ENCODE measurements at regions not wholly inside any gene's neighbourhood (a gene's known extent, or its start where the extent isn't known, plus 50 kb on each side); places are given as distances from the start of the nearest gene placed in this dataset.

DNA sequence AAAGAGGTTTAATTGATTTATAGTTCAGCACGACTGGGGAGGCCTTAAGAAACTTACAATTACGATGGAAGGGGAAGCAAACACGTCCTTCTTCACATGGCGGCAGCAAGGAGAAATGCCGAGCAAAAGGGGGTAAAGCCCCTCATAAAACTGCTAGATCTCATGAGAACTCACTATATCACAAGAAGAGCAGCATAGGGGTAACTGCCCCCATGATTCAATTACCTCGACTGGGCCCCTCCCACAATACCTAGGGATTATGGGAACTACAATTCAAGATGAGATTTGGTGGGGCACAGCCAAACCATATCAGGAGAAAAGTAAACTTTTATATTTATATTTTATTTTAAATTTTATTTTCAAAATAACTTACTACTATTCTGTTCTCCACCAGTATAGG, 272.0 kb downstream of the MYCN start:
- TF ChIP-seq, protein P1, sequence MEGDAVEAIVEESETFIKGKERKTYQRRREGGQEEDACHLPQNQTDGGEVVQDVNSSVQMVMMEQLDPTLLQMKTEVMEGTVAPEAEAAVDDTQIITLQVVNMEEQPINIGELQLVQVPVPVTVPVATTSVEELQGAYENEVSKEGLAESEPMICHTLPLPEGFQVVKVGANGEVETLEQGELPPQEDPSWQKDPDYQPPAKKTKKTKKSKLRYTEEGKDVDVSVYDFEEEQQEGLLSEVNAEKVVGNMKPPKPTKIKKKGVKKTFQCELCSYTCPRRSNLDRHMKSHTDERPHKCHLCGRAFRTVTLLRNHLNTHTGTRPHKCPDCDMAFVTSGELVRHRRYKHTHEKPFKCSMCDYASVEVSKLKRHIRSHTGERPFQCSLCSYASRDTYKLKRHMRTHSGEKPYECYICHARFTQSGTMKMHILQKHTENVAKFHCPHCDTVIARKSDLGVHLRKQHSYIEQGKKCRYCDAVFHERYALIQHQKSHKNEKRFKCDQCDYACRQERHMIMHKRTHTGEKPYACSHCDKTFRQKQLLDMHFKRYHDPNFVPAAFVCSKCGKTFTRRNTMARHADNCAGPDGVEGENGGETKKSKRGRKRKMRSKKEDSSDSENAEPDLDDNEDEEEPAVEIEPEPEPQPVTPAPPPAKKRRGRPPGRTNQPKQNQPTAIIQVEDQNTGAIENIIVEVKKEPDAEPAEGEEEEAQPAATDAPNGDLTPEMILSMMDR (IDR thresholded peaks at IDR 0.05; ENCODE audit: low read length) = no peak
- no peak for TF ChIP-seq EZH2 (IDR thresholded peaks at IDR 0.05; ENCODE audit: borderline replicate concordance, low read length)
